IMR-90 (cell line): ENCODE measurements at regions not wholly inside any gene's neighbourhood (a gene's known extent, or its start where the extent isn't known, plus 50 kb on each side); places are given as distances from the start of the nearest gene placed in this dataset.

Source experiments
- ATAC-seq: fragments of 200-7000 bp; cut with Tn5 transposase; 2 replicates; pipeline ENCODE4 v1.9.1; 2020; ENCODE audit warnings: low read depth, mild to moderate bottlenecking, moderate library complexity
- BruUV-seq: library from RNA; stranded (reverse); fragments of 400-500 nt; replicated peaks from 2 replicates; lab custom pipeline; 2021; lab: Mats Ljungman, UMichigan
- CTCF ChIA-PET: fragments of 300-600 bp; formaldehyde crosslinking; extraction: SDS; loops from one replicate; lab custom pipeline; 2021; ENCODE audit warnings: antibody characterized with exemption; lab: Yijun Ruan, JAX
- POLR2A ChIA-PET: fragments of 300-600 bp; sonication (Branson Sonifier 250); formaldehyde crosslinking; loops from one replicate; lab custom pipeline; 2022; ENCODE audit warnings: antibody characterized with exemption; ENCODE audit not compliant: unreplicated experiment; lab: Charles Lee
- DNase-seq: peaks from one replicate; pipeline ENCODE4 v3.0.0; 2013
- H2AFZ ChIP-seq: replicated peaks from 2 replicates; pipeline ENCODE3; 2013; ENCODE audit warnings: low read length, mild to moderate bottlenecking; ENCODE audit not compliant: poor library complexity
- H2AK5ac ChIP-seq: 2 replicates; pipeline ENCODE4 v1.6.1; 2013; ENCODE audit warnings: low read depth, low read length, inconsistent platforms
- H2AK9ac ChIP-seq: replicated peaks from 2 replicates; pipeline ENCODE3; 2013; ENCODE audit warnings: mild to moderate bottlenecking, low read depth, low read length, moderate library complexity; ENCODE audit not compliant: poor library complexity
- H2BK120ac ChIP-seq: 2 replicates; pipeline ENCODE4 v1.6.1; 2013; ENCODE audit warnings: low read depth, low read length, inconsistent platforms
- H2BK15ac ChIP-seq: 3 replicates; pipeline ENCODE4 v1.6.1; 2013; ENCODE audit warnings: low read depth, low read length, inconsistent platforms
- H2BK20ac ChIP-seq: 2 replicates; pipeline ENCODE4 v1.6.1; 2013; ENCODE audit warnings: low read depth, mild to moderate bottlenecking, inconsistent platforms, low read length, moderate library complexity
- H2BK5ac ChIP-seq: 2 replicates; pipeline ENCODE4 v1.6.1; 2013; ENCODE audit warnings: mild to moderate bottlenecking, low read depth, low read length, inconsistent platforms; ENCODE audit not compliant: poor library complexity, severe bottlenecking
- H3K14ac ChIP-seq: replicated peaks from 2 replicates; pipeline ENCODE4 v1.6.1; 2013; ENCODE audit warnings: low read depth, low read length, inconsistent platforms
- H3K18ac ChIP-seq: 2 replicates; pipeline ENCODE4 v1.6.1; 2013; ENCODE audit warnings: low read depth, low read length, control low read depth
- H3K23ac ChIP-seq: 2 replicates; pipeline ENCODE4 v1.6.1; 2013; ENCODE audit warnings: low read depth, low read length, inconsistent platforms
- H3K27ac ChIP-seq: 2 replicates; pipeline ENCODE4 v1.5.1; 2013; ENCODE audit warnings: mild to moderate bottlenecking, control low read depth, low read length; ENCODE audit not compliant: insufficient read depth
- H3K27me3 ChIP-seq: 2 replicates; pipeline ENCODE4 v1.6.1; 2013; ENCODE audit warnings: low read length; ENCODE audit not compliant: control insufficient read depth, insufficient read depth
- H3K36me3 ChIP-seq: 2 replicates; pipeline ENCODE4 v1.6.1; 2013; ENCODE audit warnings: low read length, mixed read lengths; ENCODE audit not compliant: control insufficient read depth, insufficient read depth
- H3K4ac ChIP-seq: 2 replicates; pipeline ENCODE4 v1.6.1; 2013; ENCODE audit warnings: low read depth, low read length, inconsistent platforms
- H3K4me1 ChIP-seq: 2 replicates; pipeline ENCODE4 v1.6.1; 2013; ENCODE audit warnings: low read length, mixed read lengths; ENCODE audit not compliant: control insufficient read depth, insufficient read depth
- H3K4me2 ChIP-seq: 2 replicates; pipeline ENCODE4 v1.6.1; 2013; ENCODE audit warnings: low read depth, mild to moderate bottlenecking, control low read depth, low read length, moderate library complexity
- H3K4me3 ChIP-seq: 2 replicates; pipeline ENCODE4 v1.5.1; 2013; ENCODE audit warnings: low read depth, mild to moderate bottlenecking, control low read depth, low read length, moderate library complexity; ENCODE audit not compliant: insufficient read depth
- H3K56ac ChIP-seq: 2 replicates; pipeline ENCODE4 v1.6.1; 2013; ENCODE audit warnings: low read length, inconsistent platforms; ENCODE audit not compliant: insufficient read depth; ENCODE audit errors: extremely low read depth
- H3K79me1 ChIP-seq, 2 experiments: 2 replicates each; pipeline ENCODE4 v1.6.1; 2013; ENCODE audit warnings: low read length in 2 of 2, inconsistent platforms in 1 of 2, low read depth in 1 of 2
- H3K9ac ChIP-seq: 2 replicates; pipeline ENCODE4 v1.6.1; 2013; ENCODE audit warnings: low read depth, low read length, control low read depth
- H3K9me1 ChIP-seq: 2 replicates; pipeline ENCODE4 v1.6.1; 2013; ENCODE audit warnings: low read length, inconsistent platforms; ENCODE audit not compliant: insufficient read depth
- H3K9me3 ChIP-seq: 2 replicates; pipeline ENCODE4 v1.6.1; 2013; ENCODE audit warnings: low read length; ENCODE audit not compliant: control insufficient read depth, insufficient read depth
- H4K20me1 ChIP-seq: 2 replicates; pipeline ENCODE4 v1.6.1; 2013; ENCODE audit warnings: low read length, inconsistent platforms; ENCODE audit not compliant: insufficient read depth
- H4K5ac ChIP-seq: 2 replicates; pipeline ENCODE4 v1.6.1; 2013; ENCODE audit warnings: mild to moderate bottlenecking, low read depth, low read length, control low read depth
- H4K8ac ChIP-seq, 2 experiments: 2 replicates each; pipeline ENCODE4 v1.6.1; 2013; ENCODE audit warnings: low read depth in 2 of 2, low read length in 2 of 2, control low read depth in 1 of 2, inconsistent platforms in 1 of 2
- H4K91ac ChIP-seq: 2 replicates; pipeline ENCODE4 v1.6.1; 2013; ENCODE audit warnings: low read depth, low read length, inconsistent platforms; ENCODE audit not compliant: insufficient read depth
- BHLHE40 ChIP-seq: fragments of 150-350 bp; IDR thresholded peaks from 2 replicates; pipeline ENCODE4 v1.6.1; 2016; ENCODE audit warnings: mild to moderate bottlenecking, low read depth, low read length
- CEBPB ChIP-seq: IDR thresholded peaks from 2 replicates; pipeline ENCODE4 v1.6.1; 2012; ENCODE audit warnings: low read depth, low read length, improper control_type of control experiment
- CHD1 ChIP-seq: IDR thresholded peaks from 2 replicates; pipeline ENCODE4 v1.6.1; 2012; ENCODE audit warnings: low read depth, low read length, improper control_type of control experiment
- CTCF ChIP-seq: conservative IDR thresholded peaks from 2 replicates; pipeline ENCODE4 v1.5.1; 2012; ENCODE audit warnings: mild to moderate bottlenecking, low read depth, low read length, improper control_type of control experiment
- FOS ChIP-seq: fragments of 150-350 bp; IDR thresholded peaks from 2 replicates; pipeline ENCODE4 v1.6.1; 2016; ENCODE audit warnings: low read depth, low read length
- MAFK ChIP-seq: IDR thresholded peaks from 2 replicates; pipeline ENCODE4 v1.6.1; 2012; ENCODE audit warnings: low read depth, low read length, improper control_type of control experiment
- MAZ ChIP-seq: IDR thresholded peaks from 2 replicates; pipeline ENCODE4 v1.6.1; 2012; ENCODE audit warnings: low read depth, mild to moderate bottlenecking, low read length, improper control_type of control experiment, moderate library complexity, borderline replicate concordance
- MXI1 ChIP-seq: IDR thresholded peaks from 2 replicates; pipeline ENCODE4 v1.6.1; 2012; ENCODE audit warnings: low read depth, mild to moderate bottlenecking, low read length, moderate library complexity, borderline replicate concordance
- NFE2L2 ChIP-seq: fragments of 150-350 bp; IDR thresholded peaks from 2 replicates; pipeline ENCODE4 v1.6.1; 2016; ENCODE audit warnings: low read depth, mild to moderate bottlenecking, low read length
- POLR2A ChIP-seq: IDR thresholded peaks from 2 replicates; pipeline ENCODE4 v1.6.1; 2012; ENCODE audit warnings: mild to moderate bottlenecking, low read depth, low read length
- RAD21 ChIP-seq: IDR thresholded peaks from 2 replicates; pipeline ENCODE4 v1.6.1; 2012; ENCODE audit warnings: low read length, improper control_type of control experiment
- RCOR1 ChIP-seq: IDR thresholded peaks from 2 replicates; pipeline ENCODE4 v1.6.1; 2012; ENCODE audit warnings: mild to moderate bottlenecking, low read length, improper control_type of control experiment; ENCODE audit not compliant: insufficient replicate concordance
- RFX5 ChIP-seq: IDR thresholded peaks from 2 replicates; pipeline ENCODE4 v1.8.0; 2012; ENCODE audit warnings: low read depth, mild to moderate bottlenecking, low read length, moderate library complexity
- SMC3 ChIP-seq: fragments of 150-350 bp; IDR thresholded peaks from 2 replicates; pipeline ENCODE4 v1.6.1; 2016; ENCODE audit warnings: low read depth, mild to moderate bottlenecking, antibody characterized with exemption, low read length, moderate library complexity
- WGBS, 2 experiments: methylation state at CpG; one replicate each; pipeline versions ENCODE4 v1.1.5 to v1.1.7; 2013; ENCODE audit warnings: missing lambda C conversion rate in 2 of 2; ENCODE audit not compliant: insufficient read length in 1 of 2; ENCODE audit errors: extremely low coverage in 2 of 2; 5-methylcytosine and 5-hydroxymethylcytosine counted together
- dilution Hi-C: fragments of 300-500 bp; cut with HindIII; formaldehyde crosslinking; loops from one replicate; pipeline ENCODE4 v1.14.3; 2018; ENCODE audit warnings: low sequenced_read_pairs; ENCODE audit not compliant: unreplicated experiment
- in situ Hi-C: fragments of 300-500 bp; cut with MboI; formaldehyde crosslinking; loops from 3 replicates; pipeline ENCODE4 v1.14.3; 2019; ENCODE audit warnings: low sequenced_read_pairs, inconsistent platforms, mixed read lengths
- intact Hi-C: fragments of 100-400 bp; cut with micrococcal nuclease; formaldehyde crosslinking; loops from 2 replicates; pipeline ENCODE4 v1.10.0; 2022
- TF ChIP-seq, protein P1 (sequence below): fragments of 150-350 bp; IDR thresholded peaks from 2 replicates; pipeline ENCODE4 v1.6.1; 2017; ENCODE audit warnings: mild to moderate bottlenecking, antibody characterized with exemption, low read length, low read depth
- TF ChIP-seq, protein P2 (sequence below): fragments of 150-350 bp; IDR thresholded peaks from 2 replicates; pipeline ENCODE4 v1.6.1; 2016; ENCODE audit warnings: low read depth, mild to moderate bottlenecking, low read length, moderate library complexity, borderline replicate concordance

GRCh38 chr9:16306586-16306985 is 563.9 kb downstream of the BNC2 start:
- Histone ChIP-seq H4K8ac (no peak overlapping the region), H3K79me1 (no peaks in the 10 kb centered on the region), H2AFZ (no peak overlapping the region), H4K91ac (no peak overlapping the region), H4K20me1 (no peaks in the 10 kb centered on the region), H2BK20ac (no peak overlapping the region), H3K36me3 (no peaks in the 10 kb centered on the region), H2BK120ac (no peak overlapping the region), H3K9me3 (no peaks in the 10 kb centered on the region), H3K4me1 (no peaks in the 10 kb centered on the region), H3K27ac (no peak overlapping the region), H2BK15ac (no peak overlapping the region), H2AK9ac (no peak overlapping the region), H3K14ac (no peak overlapping the region), H3K9ac (no peak overlapping the region), H3K4me3 (no peak overlapping the region), H3K4ac (no peak overlapping the region), H3K9me1 (no peaks in the 10 kb centered on the region), H3K4me2 (no peak overlapping the region), H2AK5ac (no peak overlapping the region), H3K27me3 (peaks cover 7% of the 10 kb centered on the region), H3K18ac (no peak overlapping the region), H3K23ac (no peak overlapping the region), H3K56ac (no peak overlapping the region), H2BK5ac (no peak overlapping the region), H4K5ac (no peak overlapping the region; the same call in 1 of the 2 replicates)
- BruUV-seq, result no TSS peak
- in situ Hi-C loops (no loop called here), dilution Hi-C loops (no loop called here), intact Hi-C loops (no loop called here)
- DNase-seq (no peak), ATAC-seq (no peak)
- ChIA-PET POLR2A (no interaction called here), CTCF (no interaction called here)
- 100% methylated on average over 2 of the region's 3 CpGs; no CpG with 5 or more reads in 1 of the 2 experiments for WGBS, 2 experiments
- TF ChIP-seq SMC3, result no peak
- no peak for TF ChIP-seq FOS
- no peak for TF ChIP-seq MAZ
- no peak for TF ChIP-seq RCOR1
- TF ChIP-seq CEBPB, result no peak
- no peak for TF ChIP-seq RFX5
- no peak for TF ChIP-seq CTCF
- TF ChIP-seq BHLHE40, result no peak
- TF ChIP-seq, protein P1, sequence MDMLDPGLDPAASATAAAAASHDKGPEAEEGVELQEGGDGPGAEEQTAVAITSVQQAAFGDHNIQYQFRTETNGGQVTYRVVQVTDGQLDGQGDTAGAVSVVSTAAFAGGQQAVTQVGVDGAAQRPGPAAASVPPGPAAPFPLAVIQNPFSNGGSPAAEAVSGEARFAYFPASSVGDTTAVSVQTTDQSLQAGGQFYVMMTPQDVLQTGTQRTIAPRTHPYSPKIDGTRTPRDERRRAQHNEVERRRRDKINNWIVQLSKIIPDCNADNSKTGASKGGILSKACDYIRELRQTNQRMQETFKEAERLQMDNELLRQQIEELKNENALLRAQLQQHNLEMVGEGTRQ, result no peak
- no peak for TF ChIP-seq MXI1
- TF ChIP-seq, protein P2, sequence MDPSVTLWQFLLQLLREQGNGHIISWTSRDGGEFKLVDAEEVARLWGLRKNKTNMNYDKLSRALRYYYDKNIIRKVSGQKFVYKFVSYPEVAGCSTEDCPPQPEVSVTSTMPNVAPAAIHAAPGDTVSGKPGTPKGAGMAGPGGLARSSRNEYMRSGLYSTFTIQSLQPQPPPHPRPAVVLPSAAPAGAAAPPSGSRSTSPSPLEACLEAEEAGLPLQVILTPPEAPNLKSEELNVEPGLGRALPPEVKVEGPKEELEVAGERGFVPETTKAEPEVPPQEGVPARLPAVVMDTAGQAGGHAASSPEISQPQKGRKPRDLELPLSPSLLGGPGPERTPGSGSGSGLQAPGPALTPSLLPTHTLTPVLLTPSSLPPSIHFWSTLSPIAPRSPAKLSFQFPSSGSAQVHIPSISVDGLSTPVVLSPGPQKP, result no peak
- TF ChIP-seq MAFK, result no peak
- no peak for TF ChIP-seq POLR2A
- TF ChIP-seq CHD1, result no peak
- TF ChIP-seq RAD21, result no peak
- TF ChIP-seq NFE2L2, result no peak
